ENCODE measurements at regions not wholly inside any gene's neighbourhood (a gene's known extent, or its start where the extent isn't known, plus 50 kb on each side); places are given as distances from the start of the nearest gene placed in this dataset.

DNA sequence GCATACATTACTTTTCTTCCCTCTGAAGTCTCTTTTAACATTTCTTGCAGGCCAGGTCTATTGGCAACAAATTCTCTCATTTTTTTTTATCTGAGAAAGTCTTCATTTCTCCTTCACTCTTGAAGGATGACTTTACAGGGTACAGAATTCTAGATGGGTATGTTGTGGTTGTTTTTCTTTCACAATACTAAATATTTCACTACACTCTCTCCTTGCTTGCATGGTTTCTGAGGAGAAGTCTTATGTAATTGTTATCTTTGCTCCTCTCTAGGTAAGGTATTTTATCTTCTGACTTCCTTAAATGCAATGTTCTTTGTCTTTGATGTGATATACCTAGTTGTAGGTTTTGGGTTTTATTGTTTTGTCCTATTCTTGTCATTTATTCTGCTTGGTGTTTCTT, 371.1 kb downstream of the FIGN start:
- no peak for TF ChIP-seq CTCF (IDR thresholded peaks at IDR 0.05; ENCODE audit: poor library complexity, severe bottlenecking)
- no peak for TF ChIP-seq POLR2AphosphoS5 (IDR thresholded peaks at IDR 0.05)
- no peak for TF ChIP-seq REST (IDR thresholded peaks at IDR 0.05; ENCODE audit: borderline replicate concordance)
- no peak for TF ChIP-seq TAF1 (IDR thresholded peaks at IDR 0.05; ENCODE audit: low read depth)
